ENCODE measurements at regions not wholly inside any gene's neighbourhood (a gene's known extent, or its start where the extent isn't known, plus 50 kb on each side); places are given as distances from the start of the nearest gene placed in this dataset.
A peak's percentile ranks its signal among the peaks of the same experiment; 100 is the strongest.
"Not testable (repeated sequence)": the region's sequence is repeated elsewhere in the genome, so short reads cannot be mapped to it uniquely, and the experiment has no call there.

- no peak for DNase-seq
Observed at GRCh38 chr7:82623812-82624211, 180.2 kb upstream of the CACNA2D1 start.

DNA sequence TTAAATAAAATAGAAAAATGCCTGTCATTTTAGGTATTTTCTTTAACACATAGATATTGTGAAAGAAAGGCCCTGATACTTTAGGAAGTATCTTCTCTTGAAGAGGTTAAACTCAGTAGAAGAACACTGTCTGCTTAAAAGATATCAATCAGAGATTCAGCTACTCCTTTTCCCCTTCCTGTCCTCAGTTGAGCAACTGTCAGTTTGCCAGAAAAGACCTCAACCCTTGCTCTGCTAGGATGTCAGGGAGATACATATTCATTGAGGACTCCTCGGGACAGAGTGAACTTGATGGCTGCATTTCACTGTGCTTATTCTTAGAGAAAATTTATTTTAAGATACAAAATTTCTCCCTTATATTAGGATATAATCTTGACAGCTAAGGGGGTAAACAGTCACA, 173.6 kb upstream of the CACNA2D1 start:
- no peak for DNase-seq

GRCh38 chr7:82616059-82616728, 172.6 kb upstream of the CACNA2D1 start:
- DNase-seq, result no peak

GRCh38 chr7:82615527-82615926, 171.9 kb upstream of the CACNA2D1 start:
- DNase-seq, result no peak

GRCh38 chr7:82609746-82610145, 166.2 kb upstream of the CACNA2D1 start:
- no peak for DNase-seq

DNA sequence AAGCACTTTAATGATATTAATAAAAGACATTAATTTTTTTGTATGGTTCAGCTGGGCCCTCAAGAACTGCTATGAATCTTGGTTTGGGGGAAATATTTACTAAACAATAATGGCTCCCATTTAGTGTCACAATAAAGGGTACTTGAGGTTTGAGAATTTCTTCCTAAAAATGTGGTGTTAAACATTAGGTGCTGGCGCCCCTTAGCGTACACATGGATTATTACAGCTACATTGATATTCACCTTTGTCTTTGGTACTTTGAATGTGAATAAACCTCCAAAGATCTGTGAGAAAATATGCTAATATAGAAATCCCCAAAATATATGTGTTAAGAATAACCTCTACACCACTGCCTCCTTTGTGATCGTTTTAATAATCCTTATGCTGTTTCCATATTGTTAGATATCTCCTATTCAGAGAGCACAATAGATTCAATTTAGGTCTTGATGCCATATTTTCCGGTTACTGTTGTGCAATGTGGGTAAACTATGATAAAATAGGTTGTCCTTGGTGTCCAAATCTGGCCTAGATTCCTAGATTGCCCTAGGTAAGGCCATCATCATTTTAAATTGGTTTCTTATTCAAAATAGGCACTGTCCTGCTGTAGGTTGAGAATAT, 161.8 kb upstream of the CACNA2D1 start:
- no peak for DNase-seq

DNA sequence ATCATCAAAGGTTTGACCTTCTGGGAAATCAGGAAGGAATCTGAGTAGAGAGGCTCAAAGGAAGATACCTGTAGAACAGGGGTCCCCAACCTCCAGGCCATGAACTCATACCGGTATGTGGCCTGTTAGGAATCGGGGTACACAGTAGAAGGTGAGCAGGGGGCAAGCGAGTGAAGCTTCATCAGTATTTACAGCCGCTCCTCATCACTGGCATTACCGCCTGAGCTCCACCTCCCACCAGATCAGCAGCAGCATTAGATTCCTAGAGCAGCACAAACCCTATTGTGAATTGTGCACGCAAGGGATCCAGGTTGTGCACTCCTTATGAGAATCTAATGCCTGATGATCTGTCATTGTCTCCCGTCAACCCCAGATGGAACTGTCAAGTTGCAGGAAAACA, 158.5 kb upstream of the CACNA2D1 start:
- DNase-seq, result no peak

- DNase-seq, result no peak
Observed at GRCh38 chr7:82600531-82600930, 157.0 kb upstream of the CACNA2D1 start.

DNA sequence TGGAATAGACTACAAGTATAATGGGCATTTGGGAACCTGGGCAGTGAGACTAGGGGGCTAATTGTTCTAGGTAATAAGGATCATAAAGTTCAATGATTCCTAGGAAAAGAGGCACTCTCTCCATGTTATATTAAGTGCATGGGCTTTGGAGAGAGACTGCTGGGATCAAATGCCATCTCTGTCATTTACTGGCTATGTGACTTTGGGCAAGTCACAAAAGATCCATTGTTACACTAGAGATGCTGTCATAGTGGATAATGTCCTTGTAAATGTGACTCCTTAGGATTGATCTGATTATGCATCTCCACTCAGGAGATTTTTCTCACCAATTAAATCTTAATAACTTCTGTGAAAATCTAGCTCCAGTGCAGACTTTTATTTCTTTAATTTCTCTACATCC, 156.3 kb upstream of the CACNA2D1 start:
- DNase-seq, result no peak

DNA sequence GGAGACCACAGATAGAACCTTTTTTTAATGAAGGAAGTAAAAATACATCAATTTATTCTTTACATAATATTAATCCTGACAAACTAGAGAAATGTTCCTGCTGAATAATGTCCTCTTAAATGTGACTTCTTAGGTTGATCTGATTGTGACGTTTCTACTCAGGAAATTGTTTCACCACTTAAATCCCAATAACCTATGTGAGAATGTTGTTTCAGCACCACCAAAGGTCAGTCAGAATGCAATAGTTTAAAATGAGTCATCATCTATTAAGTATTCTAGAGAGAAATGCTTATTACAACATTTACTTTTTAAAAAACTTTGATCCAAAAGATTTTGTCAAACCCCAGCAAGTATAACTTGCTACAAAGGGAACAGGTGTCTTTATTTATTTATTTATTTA, 155.4 kb upstream of the CACNA2D1 start:
- DNase-seq, result no peak

- DNase-seq, result not testable (repeated sequence)
Observed at GRCh38 chr7:82595795-82596194, 152.2 kb upstream of the CACNA2D1 start.

GRCh38 chr7:82595176-82595575, 151.6 kb upstream of the CACNA2D1 start:
- no peak for DNase-seq

- DNase-seq, result no peak
Observed at GRCh38 chr7:82594665-82595064, 151.1 kb upstream of the CACNA2D1 start.

DNA sequence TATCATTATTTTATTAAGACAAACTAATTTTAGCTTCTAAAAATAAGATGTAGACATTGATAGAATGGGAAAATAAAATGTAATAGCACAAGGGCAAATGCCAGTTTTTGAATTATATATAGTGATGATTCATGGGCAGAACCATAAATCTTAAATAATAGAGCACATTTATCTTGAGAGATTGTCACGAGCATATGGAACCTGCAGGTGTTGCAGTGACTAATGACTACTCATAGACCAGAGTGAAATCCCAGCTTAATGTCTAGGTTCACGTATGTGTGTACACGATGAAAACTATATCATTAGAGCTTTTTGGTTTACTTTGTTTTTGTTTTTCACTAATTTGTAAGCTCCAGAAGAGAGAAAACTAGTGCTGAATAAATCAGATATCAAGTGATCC, 150.2 kb upstream of the CACNA2D1 start:
- no peak for DNase-seq

GRCh38 chr7:82592416-82592815, 148.8 kb upstream of the CACNA2D1 start:
- DNase-seq, result no peak

DNA sequence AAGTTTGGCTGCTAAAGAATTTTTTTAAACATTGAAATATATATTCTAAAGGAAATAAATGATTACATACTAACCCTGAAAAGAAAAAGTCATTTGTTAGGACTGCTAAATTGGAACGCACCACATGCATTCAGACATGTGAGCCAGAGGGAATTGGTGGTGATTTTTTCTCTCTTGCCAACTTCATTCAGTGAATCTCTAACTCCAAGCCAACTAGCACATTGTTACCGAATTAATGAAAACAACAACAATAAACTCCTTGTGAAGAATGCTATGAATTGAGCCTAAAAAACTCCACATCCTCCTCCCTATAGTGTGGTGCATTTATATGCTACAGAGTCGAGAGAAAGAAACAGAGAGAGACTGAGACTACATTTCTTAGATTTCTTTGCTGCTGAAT, 135.5 kb upstream of the CACNA2D1 start:
- no peak for DNase-seq

GRCh38 chr7:82578430-82578829, 134.9 kb upstream of the CACNA2D1 start:
- no peak for DNase-seq

- DNase-seq, result peak; percentile 42
Observed at GRCh38 chr7:82572195-82572880, 128.8 kb upstream of the CACNA2D1 start.

- DNase-seq, result not testable (repeated sequence)
Observed at GRCh38 chr7:82571047-82571446, 127.5 kb upstream of the CACNA2D1 start.

DNA sequence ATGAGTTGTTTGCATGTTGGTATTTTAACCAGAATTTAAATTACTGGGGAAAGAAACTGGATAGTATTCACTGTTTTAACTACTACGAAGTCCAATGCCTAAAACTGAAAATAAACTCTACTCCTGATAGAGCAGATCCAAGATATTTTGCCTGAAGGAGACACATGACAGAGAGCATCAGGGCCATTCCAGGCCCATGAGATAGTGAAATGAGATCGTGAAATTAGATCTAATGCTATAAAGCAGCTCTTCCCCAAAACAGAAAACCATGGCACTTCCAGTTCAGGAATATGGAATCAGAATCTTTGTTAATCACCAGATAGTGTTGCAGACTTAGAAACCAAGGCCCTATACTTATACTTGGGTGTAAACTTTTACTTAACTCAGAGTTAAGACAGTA, 124.3 kb upstream of the CACNA2D1 start:
- DNase-seq, result no peak

GRCh38 chr7:82567356-82567755, 123.8 kb upstream of the CACNA2D1 start:
- DNase-seq, result no peak

DNA sequence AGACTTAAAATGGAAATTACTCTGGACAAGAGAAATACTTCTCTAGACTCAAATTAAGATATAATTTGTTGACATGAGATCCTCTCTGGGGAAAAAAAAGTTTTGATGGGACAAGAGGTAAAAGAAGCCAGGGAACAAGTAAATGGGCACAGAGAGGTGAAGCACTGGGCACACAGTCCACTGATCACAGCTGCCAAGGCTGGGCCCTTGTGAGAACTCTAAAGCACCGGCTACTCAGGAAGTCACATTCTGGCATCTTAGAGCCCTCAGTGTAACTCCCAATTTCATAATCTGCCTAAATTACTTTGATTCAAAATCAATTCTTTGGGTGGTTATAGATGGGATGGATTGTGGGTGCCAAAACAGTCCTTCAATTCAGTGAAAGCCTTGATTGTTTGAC, 123.2 kb upstream of the CACNA2D1 start:
- no peak for DNase-seq

GRCh38 chr7:82562716-82563404, 119.3 kb upstream of the CACNA2D1 start:
- DNase-seq, result no peak

Measured in activated T-cell treated with anti-CD3 and anti-CD28 coated beads for 4 hours (primary cell).